ENCODE measurements at regions not wholly inside any gene's neighbourhood (a gene's known extent, or its start where the extent isn't known, plus 50 kb on each side); places are given as distances from the start of the nearest gene placed in this dataset.

GRCh38 chr4:163582703-163583102 lies 88.2 kb downstream of the TMA16 start:
- no peaks in the 10 kb centered on the region for H3K4me1 ChIP-seq (ENCODE audit: control insufficient read depth, insufficient read depth, low read length, unreplicated experiment)
- no peaks in the 10 kb centered on the region for H3K36me3 ChIP-seq (ENCODE audit: insufficient read depth, low read length)
- no peak overlapping the region for H3K4me3 ChIP-seq (ENCODE audit: low read depth, low read length)
- H3K27ac ChIP-seq (ENCODE audit: low read depth, low read length), result no peak overlapping the region
- H3K27me3 ChIP-seq (ENCODE audit: insufficient read depth, low read length), result peaks cover 7% of the 10 kb centered on the region; the same call in 1 of the 2 replicates
- no peaks in the 10 kb centered on the region for H3K79me2 ChIP-seq (ENCODE audit: control insufficient read depth, insufficient read depth, low read length, unreplicated experiment)
- H2AFZ ChIP-seq (ENCODE audit: low read length, unreplicated experiment), result no peak overlapping the region

GRCh38 chr4:163587867-163588266 lies 93.4 kb downstream of the TMA16 start:
- H3K27ac ChIP-seq (ENCODE audit: low read depth, low read length), result no peak overlapping the region
- no peaks in the 10 kb centered on the region for H3K4me1 ChIP-seq (ENCODE audit: control insufficient read depth, insufficient read depth, low read length, unreplicated experiment)
- no peaks in the 10 kb centered on the region for H3K79me2 ChIP-seq (ENCODE audit: control insufficient read depth, insufficient read depth, low read length, unreplicated experiment)
- no peak overlapping the region for H2AFZ ChIP-seq (ENCODE audit: low read length, unreplicated experiment)
- H3K36me3 ChIP-seq (ENCODE audit: insufficient read depth, low read length), result no peaks in the 10 kb centered on the region
- no peak overlapping the region for H3K4me3 ChIP-seq (ENCODE audit: low read depth, low read length)
- peaks cover 4% of the 10 kb centered on the region; the same call in 1 of the 2 replicates for H3K27me3 ChIP-seq (ENCODE audit: insufficient read depth, low read length)

GRCh38 chr4:163588532-163588931 lies 94.0 kb downstream of the TMA16 start:
- no peak overlapping the region for H3K27ac ChIP-seq (ENCODE audit: low read depth, low read length)
- peaks cover 4% of the 10 kb centered on the region; the same call in 1 of the 2 replicates for H3K27me3 ChIP-seq (ENCODE audit: insufficient read depth, low read length)
- H3K36me3 ChIP-seq (ENCODE audit: insufficient read depth, low read length), result no peaks in the 10 kb centered on the region
- H2AFZ ChIP-seq (ENCODE audit: low read length, unreplicated experiment), result no peak overlapping the region
- H3K4me1 ChIP-seq (ENCODE audit: control insufficient read depth, insufficient read depth, low read length, unreplicated experiment), result no peaks in the 10 kb centered on the region
- no peaks in the 10 kb centered on the region for H3K79me2 ChIP-seq (ENCODE audit: control insufficient read depth, insufficient read depth, low read length, unreplicated experiment)
- no peak overlapping the region for H3K4me3 ChIP-seq (ENCODE audit: low read depth, low read length)

- Histone ChIP-seq H3K36me3 (ENCODE audit: insufficient read depth, low read length) (no peaks in the 10 kb centered on the region), H3K79me2 (ENCODE audit: control insufficient read depth, insufficient read depth, low read length, unreplicated experiment) (no peaks in the 10 kb centered on the region), H3K4me1 (ENCODE audit: control insufficient read depth, insufficient read depth, low read length, unreplicated experiment) (no peaks in the 10 kb centered on the region), H3K27ac (ENCODE audit: low read depth, low read length) (no peak overlapping the region), H2AFZ (ENCODE audit: low read length, unreplicated experiment) (no peak overlapping the region), H3K27me3 (ENCODE audit: insufficient read depth, low read length) (peaks cover 8% of the 10 kb centered on the region; the same call in 1 of the 2 replicates), H3K4me3 (ENCODE audit: low read depth, low read length) (no peak overlapping the region)
Measured at GRCh38 chr4:163590103-163590502, 95.6 kb downstream of the TMA16 start.

GRCh38 chr4:163590619-163591264 lies 96.3 kb downstream of the TMA16 start:
- Histone ChIP-seq H3K79me2 (ENCODE audit: control insufficient read depth, insufficient read depth, low read length, unreplicated experiment) (no peaks in the 10 kb centered on the region), H3K4me3 (ENCODE audit: low read depth, low read length) (no peak overlapping the region), H3K36me3 (ENCODE audit: insufficient read depth, low read length) (no peaks in the 10 kb centered on the region), H2AFZ (ENCODE audit: low read length, unreplicated experiment) (no peak overlapping the region), H3K27ac (ENCODE audit: low read depth, low read length) (no peak overlapping the region), H3K4me1 (ENCODE audit: control insufficient read depth, insufficient read depth, low read length, unreplicated experiment) (no peaks in the 10 kb centered on the region), H3K27me3 (ENCODE audit: insufficient read depth, low read length) (peaks cover 4% of the 10 kb centered on the region; the same call in 1 of the 2 replicates)

- H2AFZ ChIP-seq (ENCODE audit: low read length, unreplicated experiment), result no peak overlapping the region
- peaks cover 4% of the 10 kb centered on the region; the same call in 1 of the 2 replicates for H3K27me3 ChIP-seq (ENCODE audit: insufficient read depth, low read length)
- H3K36me3 ChIP-seq (ENCODE audit: insufficient read depth, low read length), result no peaks in the 10 kb centered on the region
- no peaks in the 10 kb centered on the region for H3K4me1 ChIP-seq (ENCODE audit: control insufficient read depth, insufficient read depth, low read length, unreplicated experiment)
- H3K4me3 ChIP-seq (ENCODE audit: low read depth, low read length), result no peak overlapping the region
- H3K79me2 ChIP-seq (ENCODE audit: control insufficient read depth, insufficient read depth, low read length, unreplicated experiment), result no peaks in the 10 kb centered on the region
- no peak overlapping the region for H3K27ac ChIP-seq (ENCODE audit: low read depth, low read length)
Measured at GRCh38 chr4:163591614-163592020, 97.1 kb downstream of the TMA16 start.

GRCh38 chr4:163592212-163592611 lies 97.7 kb downstream of the TMA16 start:
- Histone ChIP-seq H2AFZ (ENCODE audit: low read length, unreplicated experiment) (no peak overlapping the region), H3K36me3 (ENCODE audit: insufficient read depth, low read length) (no peaks in the 10 kb centered on the region), H3K4me1 (ENCODE audit: control insufficient read depth, insufficient read depth, low read length, unreplicated experiment) (no peaks in the 10 kb centered on the region), H3K27me3 (ENCODE audit: insufficient read depth, low read length) (peaks cover 4% of the 10 kb centered on the region; the same call in 1 of the 2 replicates), H3K79me2 (ENCODE audit: control insufficient read depth, insufficient read depth, low read length, unreplicated experiment) (no peaks in the 10 kb centered on the region), H3K4me3 (ENCODE audit: low read depth, low read length) (no peak overlapping the region), H3K27ac (ENCODE audit: low read depth, low read length) (no peak overlapping the region)

- no peaks in the 10 kb centered on the region for H3K4me1 ChIP-seq (ENCODE audit: control insufficient read depth, insufficient read depth, low read length, unreplicated experiment)
- H2AFZ ChIP-seq (ENCODE audit: low read length, unreplicated experiment), result no peak overlapping the region
- no peak overlapping the region for H3K4me3 ChIP-seq (ENCODE audit: low read depth, low read length)
- no peak overlapping the region for H3K27ac ChIP-seq (ENCODE audit: low read depth, low read length)
- H3K36me3 ChIP-seq (ENCODE audit: insufficient read depth, low read length), result no peaks in the 10 kb centered on the region
- no peaks in the 10 kb centered on the region for H3K79me2 ChIP-seq (ENCODE audit: control insufficient read depth, insufficient read depth, low read length, unreplicated experiment)
- H3K27me3 ChIP-seq (ENCODE audit: insufficient read depth, low read length), result peaks cover 7% of the 10 kb centered on the region; the same call in 1 of the 2 replicates
Measured at GRCh38 chr4:163595580-163595979, 101.1 kb downstream of the TMA16 start.

GRCh38 chr4:163598028-163598427 lies 103.5 kb downstream of the TMA16 start:
- Histone ChIP-seq H3K4me1 (ENCODE audit: control insufficient read depth, insufficient read depth, low read length, unreplicated experiment) (no peaks in the 10 kb centered on the region), H3K4me3 (ENCODE audit: low read depth, low read length) (no peak overlapping the region), H3K27me3 (ENCODE audit: insufficient read depth, low read length) (peaks cover 7% of the 10 kb centered on the region; the same call in 1 of the 2 replicates), H2AFZ (ENCODE audit: low read length, unreplicated experiment) (no peak overlapping the region), H3K27ac (ENCODE audit: low read depth, low read length) (no peak overlapping the region), H3K79me2 (ENCODE audit: control insufficient read depth, insufficient read depth, low read length, unreplicated experiment) (no peaks in the 10 kb centered on the region), H3K36me3 (ENCODE audit: insufficient read depth, low read length) (no peaks in the 10 kb centered on the region)

- Histone ChIP-seq H3K4me1 (ENCODE audit: control insufficient read depth, insufficient read depth, low read length, unreplicated experiment) (no peaks in the 10 kb centered on the region), H2AFZ (ENCODE audit: low read length, unreplicated experiment) (no peak overlapping the region), H3K4me3 (ENCODE audit: low read depth, low read length) (no peak overlapping the region), H3K36me3 (ENCODE audit: insufficient read depth, low read length) (no peaks in the 10 kb centered on the region), H3K27ac (ENCODE audit: low read depth, low read length) (no peak overlapping the region), H3K27me3 (ENCODE audit: insufficient read depth, low read length) (peaks cover 7% of the 10 kb centered on the region; the same call in 1 of the 2 replicates), H3K79me2 (ENCODE audit: control insufficient read depth, insufficient read depth, low read length, unreplicated experiment) (no peaks in the 10 kb centered on the region)
Measured at GRCh38 chr4:163598489-163598888, 104.0 kb downstream of the TMA16 start.

- Histone ChIP-seq H3K27ac (ENCODE audit: low read depth, low read length) (no peak overlapping the region), H3K4me1 (ENCODE audit: control insufficient read depth, insufficient read depth, low read length, unreplicated experiment) (no peaks in the 10 kb centered on the region), H2AFZ (ENCODE audit: low read length, unreplicated experiment) (no peak overlapping the region), H3K36me3 (ENCODE audit: insufficient read depth, low read length) (no peaks in the 10 kb centered on the region), H3K27me3 (ENCODE audit: insufficient read depth, low read length) (0 out of 2 replicates have a peak, but pooled peaks cover 3% of the 10 kb centered on the region), H3K4me3 (ENCODE audit: low read depth, low read length) (no peak overlapping the region), H3K79me2 (ENCODE audit: control insufficient read depth, insufficient read depth, low read length, unreplicated experiment) (no peaks in the 10 kb centered on the region)
Measured at GRCh38 chr4:163600727-163601126, 106.2 kb downstream of the TMA16 start.

Data from ACC112 (cell line).